Panc1 (cell line): ENCODE measurements at regions not wholly inside any gene's neighbourhood (a gene's known extent, or its start where the extent isn't known, plus 50 kb on each side); places are given as distances from the start of the nearest gene placed in this dataset.

Experiments used
- ATAC-seq: fragments of 200-7000 bp; cut with Tn5 transposase; 2 replicates; pipeline ENCODE4 v1.9.1; 2020; ENCODE audit warnings: mild to moderate bottlenecking, moderate library complexity
- BruUV-seq: library from RNA; stranded (reverse); fragments of 400-500 nt; replicated peaks from 2 replicates; lab custom pipeline; 2021; lab: Mats Ljungman, UMichigan
- CTCF ChIA-PET: fragments of 300-600 bp; sonication (Branson Sonifier 250); formaldehyde crosslinking; loops from one replicate; lab custom pipeline; 2022; ENCODE audit warnings: antibody characterized with exemption; lab: Charles Lee
- POLR2A ChIA-PET: fragments of 300-600 bp; sonication (Branson Sonifier 250); formaldehyde crosslinking; loops from one replicate; lab custom pipeline; 2022; ENCODE audit warnings: antibody characterized with exemption; lab: Charles Lee
- DNase-seq: peaks from one replicate; pipeline ENCODE4 v3.0.0-alpha.2; 2010; ENCODE audit warnings: low read depth, low spot score
- H3K27ac ChIP-seq: 2 replicates; pipeline ENCODE4 v1.5.1; 2011; ENCODE audit warnings: mild to moderate bottlenecking, low read length, inconsistent platforms
- H3K27me3 ChIP-seq: fragments of 200-500 bp; sonication (Bioruptor generic); 2 replicates; pipeline ENCODE4 v1.6.0; 2014; ENCODE audit warnings: low read length, inconsistent platforms; ENCODE audit not compliant: control insufficient read depth, insufficient read depth
- H3K36me3 ChIP-seq: fragments of 200-500 bp; sonication (Bioruptor generic); 2 replicates; pipeline ENCODE4 v1.5.1; 2014; ENCODE audit warnings: inconsistent platforms, mild to moderate bottlenecking, low read length, moderate library complexity; ENCODE audit not compliant: control insufficient read depth, insufficient read depth
- H3K4me1 ChIP-seq: 2 replicates; pipeline ENCODE4 v1.5.1; 2011; ENCODE audit warnings: inconsistent platforms, mild to moderate bottlenecking, low read length, moderate library complexity; ENCODE audit not compliant: control insufficient read depth, insufficient read depth
- H3K4me3 ChIP-seq, 2 experiments: 2 replicates each; pipeline ENCODE4 v1.5.1; 2011 to 2012; ENCODE audit warnings: low read depth in 2 of 2, low read length in 2 of 2, mild to moderate bottlenecking in 2 of 2, inconsistent platforms in 1 of 2, moderate library complexity in 1 of 2
- H3K9me3 ChIP-seq: fragments of 200-500 bp; sonication (Bioruptor generic); 2 replicates; pipeline ENCODE4 v1.5.1; 2014; ENCODE audit warnings: low read depth, mild to moderate bottlenecking, inconsistent platforms, low read length, moderate library complexity; ENCODE audit not compliant: control insufficient read depth, insufficient read depth
- CTCF ChIP-seq: fragments of 450-650 bp; IDR thresholded peaks from 2 replicates; pipeline ENCODE4 v1.5.1; 2017; ENCODE audit warnings: mild to moderate bottlenecking
- POLR2AphosphoS5 ChIP-seq: IDR thresholded peaks from 2 replicates; pipeline ENCODE4 v1.6.1; 2012; ENCODE audit warnings: mild to moderate bottlenecking, low read depth, low read length, moderate library complexity
- SIN3A ChIP-seq: IDR thresholded peaks from 2 replicates; pipeline ENCODE4 v1.6.1; 2012; ENCODE audit warnings: low read depth, mild to moderate bottlenecking, low read length, moderate library complexity, borderline replicate concordance; ENCODE audit not compliant: insufficient read depth
- TCF7L2 ChIP-seq: IDR thresholded peaks from 2 replicates; pipeline ENCODE4 v1.6.1; 2011; ENCODE audit warnings: mild to moderate bottlenecking, low read depth, low read length, inconsistent platforms
- in situ Hi-C: cut with HindIII; loops from 2 replicates; pipeline ENCODE4 v1.10.0; 2016; ENCODE audit warnings: low sequenced_read_pairs, low pct_unique_long_range_greater_than_20kb
- intact Hi-C: fragments of 100-400 bp; cut with micrococcal nuclease; formaldehyde crosslinking; loops from one replicate; pipeline ENCODE4 v1.10.0; 2022; ENCODE audit not compliant: unreplicated experiment
- TF ChIP-seq, protein P1 (sequence below), 2 experiments: IDR thresholded peaks; 2 replicates each; pipeline ENCODE4 v1.6.1; 2011 to 2012; ENCODE audit warnings: low read depth in 2 of 2, control low read depth in 1 of 2, low read length in 1 of 2, mild to moderate bottlenecking in 1 of 2, moderate library complexity in 1 of 2; ENCODE audit not compliant: insufficient read depth in 1 of 2

GRCh38 chr20:41693136-41693979 is 75.2 kb upstream of the CHD6 start:
- ChIA-PET POLR2A (no interaction called here), CTCF (interaction anchor here (0.9 kb wide), 1 partner anchor 27 kb away, joined by 3 read pairs; no protein-coding TSS in a partner anchor)
- Histone ChIP-seq H3K4me3 (peak overlapping the region; percentile 81 to 84), H3K27me3 (peaks cover 9% of the 10 kb centered on the region), H3K4me1 (no peaks in the 10 kb centered on the region), H3K27ac (peak overlapping the region; percentile 86), H3K36me3 (no peaks in the 10 kb centered on the region), H3K9me3 (no peaks in the 10 kb centered on the region)
- no TSS peak for BruUV-seq
- intact Hi-C loops: no loop called here
- TF ChIP-seq TCF7L2: peak; percentile 88
- no peak for TF ChIP-seq SIN3A
- peak; percentile 45; the same call in 1 of the 2 replicates for TF ChIP-seq POLR2AphosphoS5
- peak; percentile 73 for TF ChIP-seq CTCF
- TF ChIP-seq, protein P1, sequence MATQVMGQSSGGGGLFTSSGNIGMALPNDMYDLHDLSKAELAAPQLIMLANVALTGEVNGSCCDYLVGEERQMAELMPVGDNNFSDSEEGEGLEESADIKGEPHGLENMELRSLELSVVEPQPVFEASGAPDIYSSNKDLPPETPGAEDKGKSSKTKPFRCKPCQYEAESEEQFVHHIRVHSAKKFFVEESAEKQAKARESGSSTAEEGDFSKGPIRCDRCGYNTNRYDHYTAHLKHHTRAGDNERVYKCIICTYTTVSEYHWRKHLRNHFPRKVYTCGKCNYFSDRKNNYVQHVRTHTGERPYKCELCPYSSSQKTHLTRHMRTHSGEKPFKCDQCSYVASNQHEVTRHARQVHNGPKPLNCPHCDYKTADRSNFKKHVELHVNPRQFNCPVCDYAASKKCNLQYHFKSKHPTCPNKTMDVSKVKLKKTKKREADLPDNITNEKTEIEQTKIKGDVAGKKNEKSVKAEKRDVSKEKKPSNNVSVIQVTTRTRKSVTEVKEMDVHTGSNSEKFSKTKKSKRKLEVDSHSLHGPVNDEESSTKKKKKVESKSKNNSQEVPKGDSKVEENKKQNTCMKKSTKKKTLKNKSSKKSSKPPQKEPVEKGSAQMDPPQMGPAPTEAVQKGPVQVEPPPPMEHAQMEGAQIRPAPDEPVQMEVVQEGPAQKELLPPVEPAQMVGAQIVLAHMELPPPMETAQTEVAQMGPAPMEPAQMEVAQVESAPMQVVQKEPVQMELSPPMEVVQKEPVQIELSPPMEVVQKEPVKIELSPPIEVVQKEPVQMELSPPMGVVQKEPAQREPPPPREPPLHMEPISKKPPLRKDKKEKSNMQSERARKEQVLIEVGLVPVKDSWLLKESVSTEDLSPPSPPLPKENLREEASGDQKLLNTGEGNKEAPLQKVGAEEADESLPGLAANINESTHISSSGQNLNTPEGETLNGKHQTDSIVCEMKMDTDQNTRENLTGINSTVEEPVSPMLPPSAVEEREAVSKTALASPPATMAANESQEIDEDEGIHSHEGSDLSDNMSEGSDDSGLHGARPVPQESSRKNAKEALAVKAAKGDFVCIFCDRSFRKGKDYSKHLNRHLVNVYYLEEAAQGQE (IDR thresholded peaks at IDR 0.05; ENCODE audit: insufficient read depth in 1 of 2, low read depth in 2 of 2, low read length in 1 of 2): no peak
- peak; percentile 87 for DNase-seq
- in situ Hi-C loops: no loop called here
- peak; percentile 94 for ATAC-seq

DNA sequence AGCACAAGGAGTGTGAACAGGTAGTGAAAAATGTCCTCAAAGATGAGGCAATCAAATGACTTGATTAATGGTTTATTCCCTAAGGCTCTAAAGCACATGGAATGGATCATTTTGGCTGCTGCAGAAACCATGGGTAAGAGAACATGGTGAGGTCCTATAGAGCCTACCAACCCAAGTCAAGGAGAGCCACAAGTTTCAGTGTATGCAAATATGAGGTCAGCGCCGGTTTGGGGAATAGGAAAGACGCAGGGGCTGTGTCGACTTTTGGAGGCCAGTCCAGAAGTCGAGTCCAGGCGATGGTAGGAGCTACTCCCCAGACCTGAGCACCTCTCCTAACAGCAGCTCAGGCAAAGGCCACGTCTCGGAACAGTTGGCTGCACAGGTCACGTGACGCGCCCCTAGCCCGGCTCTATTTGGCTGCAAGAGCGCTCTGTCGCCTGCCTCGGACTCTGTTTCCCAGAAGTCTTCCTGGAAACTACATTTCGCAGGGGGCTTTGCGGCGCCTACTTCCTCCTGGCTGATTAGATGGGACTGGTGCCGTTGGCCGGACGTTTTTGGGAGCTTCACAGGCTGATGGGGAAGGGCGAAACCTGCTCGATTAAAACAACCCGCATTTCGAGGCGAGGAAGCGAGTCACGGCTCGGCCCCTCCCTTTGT is 74.4 kb upstream of the CHD6 start:
- ChIA-PET POLR2A (no interaction called here), CTCF (interaction anchor here (0.9 kb wide), 1 partner anchor 26 kb away, joined by 3 read pairs; no protein-coding TSS in a partner anchor)
- in situ Hi-C loops: no loop called here

More for the DNA sequence above, 74.4 kb upstream of the CHD6 start:
- peak; percentile 81 for ATAC-seq
- TF ChIP-seq CTCF (no peak), POLR2AphosphoS5 (no peak), TCF7L2 (no peak), SIN3A (no peak)
- TF ChIP-seq, protein P1 (IDR thresholded peaks at IDR 0.05; ENCODE audit: insufficient read depth in 1 of 2, low read depth in 2 of 2, low read length in 1 of 2): no peak
- H3K27ac ChIP-seq: peak overlapping the region; percentile 86
- no TSS peak for BruUV-seq
- H3K4me3 ChIP-seq: peak overlapping the region; percentile 81 to 84
- DNase-seq: peak; percentile 27
- H3K36me3 ChIP-seq: no peaks in the 10 kb centered on the region
- no peaks in the 10 kb centered on the region for H3K4me1 ChIP-seq
- no peaks in the 10 kb centered on the region for H3K9me3 ChIP-seq
- H3K27me3 ChIP-seq: peaks cover 9% of the 10 kb centered on the region
- intact Hi-C loops: no loop called here
